Suppressor macrophage (primary cell): ENCODE measurements at regions not wholly inside any gene's neighbourhood (a gene's known extent, or its start where the extent isn't known, plus 50 kb on each side); places are given as distances from the start of the nearest gene placed in this dataset.

Experiments
- DNase-seq, 4 experiments: peaks; one replicate each; pipeline ENCODE4 v3.0.0-alpha.2; 2020 to 2022

GRCh38 chr21:38659936-38660332 is 145.8 kb upstream of the ETS2 start:
- no peak for DNase-seq

GRCh38 chr21:38660333-38661196 is 145.2 kb upstream of the ETS2 start:
- DNase-seq, result peak in 3 of 4 experiments; percentile 17 to 48 (median 44)

- peak; percentile 14 to 60 (median 48) for DNase-seq
Observed at GRCh38 chr21:38661197-38661871, 144.4 kb upstream of the ETS2 start.

- no peak for DNase-seq
Observed at GRCh38 chr21:38661889-38662568, 143.7 kb upstream of the ETS2 start.

GRCh38 chr21:38663282-38663681 is 142.4 kb upstream of the ETS2 start:
- no peak for DNase-seq

- DNase-seq, result no peak
Observed at GRCh38 chr21:38664315-38664714, 141.4 kb upstream of the ETS2 start.

GRCh38 chr21:38664841-38665240 is 140.9 kb upstream of the ETS2 start:
- DNase-seq, result no peak

GRCh38 chr21:38667291-38667870 is 138.3 kb upstream of the ETS2 start:
- DNase-seq, result peak; percentile 38 to 69 (median 58)

GRCh38 chr21:38668067-38668466 is 137.7 kb upstream of the ETS2 start:
- DNase-seq, result no peak

- DNase-seq, result peak; percentile 39 to 62 (median 55)
Observed at GRCh38 chr21:38668541-38668940, 137.2 kb upstream of the ETS2 start.

- DNase-seq, result peak; percentile 6 to 54 (median 36)
Observed at GRCh38 chr21:38669186-38669585, 136.5 kb upstream of the ETS2 start.

- no peak for DNase-seq
Observed at GRCh38 chr21:38670861-38671260, 134.9 kb upstream of the ETS2 start.

GRCh38 chr21:38671773-38672172 is 134.0 kb upstream of the ETS2 start:
- no peak for DNase-seq

- no peak for DNase-seq
Observed at GRCh38 chr21:38675182-38675824, 130.4 kb upstream of the ETS2 start.

GRCh38 chr21:38678827-38679226 is 126.9 kb upstream of the ETS2 start:
- DNase-seq, result no peak

- DNase-seq, result peak; percentile 58 to 89 (median 74)
Observed at GRCh38 chr21:38679534-38679933, 126.2 kb upstream of the ETS2 start.

GRCh38 chr21:38680401-38680800 is 125.3 kb upstream of the ETS2 start:
- peak in 2 of 4 experiments; percentile 32 to 36 for DNase-seq

- DNase-seq, result no peak
Observed at GRCh38 chr21:38683222-38683621, 122.5 kb upstream of the ETS2 start.

- no peak for DNase-seq
Observed at GRCh38 chr21:38688068-38688467, 117.7 kb upstream of the ETS2 start.

- DNase-seq, result no peak
Observed at GRCh38 chr21:38691631-38692030, 114.1 kb upstream of the ETS2 start.

GRCh38 chr21:38696579-38696978 is 109.2 kb upstream of the ETS2 start:
- DNase-seq, result no peak

- no peak for DNase-seq
Observed at GRCh38 chr21:38699048-38699447, 106.7 kb upstream of the ETS2 start.
